Left lung (tissue), 4 donors: ENCODE measurements at regions not wholly inside any gene's neighbourhood (a gene's known extent, or its start where the extent isn't known, plus 50 kb on each side); places are given as distances from the start of the nearest gene placed in this dataset.

Source experiments
- ATAC-seq: fragments of 200-7000 bp; cut with Tn5 transposase; one replicate; pipeline ENCODE4 v1.9.1; 2020; ENCODE audit warnings: moderate library complexity
- DNase-seq, 4 donors: peaks; one replicate each; pipeline ENCODE4 v3.0.0-alpha.2; 2013 to 2020
- H3K27ac ChIP-seq, 2 donors: fragments of 200-600 bp; sonication (generic) in 1 of 2; one replicate each; pipeline versions ENCODE4 v1.5.0 to v1.8.0; 2020 to 2021
- H3K27me3 ChIP-seq, 2 donors: fragments of 200-600 bp; sonication (generic) in 1 of 2; one replicate each; pipeline versions ENCODE4 v1.5.0 to v1.8.0; 2020 to 2021
- H3K36me3 ChIP-seq, 2 donors: fragments of 200-600 bp; sonication (generic) in 1 of 2; one replicate each; pipeline versions ENCODE4 v1.5.0 to v1.8.0; 2020 to 2021
- H3K4me1 ChIP-seq, 2 donors: fragments of 200-600 bp; one replicate each; pipeline ENCODE4 v1.8.0; 2021
- H3K4me3 ChIP-seq, 2 donors: fragments of 200-600 bp; sonication (generic) in 1 of 2; one replicate each; pipeline versions ENCODE4 v1.5.0 to v1.8.0; 2020 to 2021; ENCODE audit warnings: mild to moderate bottlenecking in 1 of 2
- H3K9me3 ChIP-seq, 2 donors: fragments of 200-600 bp; sonication (generic) in 1 of 2; one replicate each; pipeline versions ENCODE4 v1.5.0 to v1.8.0; 2020 to 2021
- intact Hi-C, 2 donors: fragments of 100-400 bp; cut with DNase I; formaldehyde crosslinking; loops; one replicate each; pipeline versions ENCODE4 v1.11.2 to v1.14.2; 2022
- TF ChIP-seq, protein P1 (sequence below), 2 donors: fragments of 200-600 bp; sonication (generic) in 1 of 2; IDR thresholded peaks; one replicate each; pipeline versions ENCODE4 v1.5.0 to v1.8.0; 2021; ENCODE audit warnings: antibody characterized with exemption in 2 of 2
- donor health status: DM: no; HTN: yes; CAD: no.
- donor health status: DM: no; HTN: no; CAD: no.

GRCh38 chr9:120151149-120151548 is 428.8 kb downstream of the CDK5RAP2 start:
- no peaks in the 10 kb centered on the region for H3K9me3 ChIP-seq
- ATAC-seq (no peak), DNase-seq (no peak)
- no peak overlapping the region for H3K4me3 ChIP-seq
- TF ChIP-seq, protein P1, sequence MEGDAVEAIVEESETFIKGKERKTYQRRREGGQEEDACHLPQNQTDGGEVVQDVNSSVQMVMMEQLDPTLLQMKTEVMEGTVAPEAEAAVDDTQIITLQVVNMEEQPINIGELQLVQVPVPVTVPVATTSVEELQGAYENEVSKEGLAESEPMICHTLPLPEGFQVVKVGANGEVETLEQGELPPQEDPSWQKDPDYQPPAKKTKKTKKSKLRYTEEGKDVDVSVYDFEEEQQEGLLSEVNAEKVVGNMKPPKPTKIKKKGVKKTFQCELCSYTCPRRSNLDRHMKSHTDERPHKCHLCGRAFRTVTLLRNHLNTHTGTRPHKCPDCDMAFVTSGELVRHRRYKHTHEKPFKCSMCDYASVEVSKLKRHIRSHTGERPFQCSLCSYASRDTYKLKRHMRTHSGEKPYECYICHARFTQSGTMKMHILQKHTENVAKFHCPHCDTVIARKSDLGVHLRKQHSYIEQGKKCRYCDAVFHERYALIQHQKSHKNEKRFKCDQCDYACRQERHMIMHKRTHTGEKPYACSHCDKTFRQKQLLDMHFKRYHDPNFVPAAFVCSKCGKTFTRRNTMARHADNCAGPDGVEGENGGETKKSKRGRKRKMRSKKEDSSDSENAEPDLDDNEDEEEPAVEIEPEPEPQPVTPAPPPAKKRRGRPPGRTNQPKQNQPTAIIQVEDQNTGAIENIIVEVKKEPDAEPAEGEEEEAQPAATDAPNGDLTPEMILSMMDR (IDR thresholded peaks at IDR 0.05) = no peak
- intact Hi-C loops = no loop called here
- no peak overlapping the region for H3K27ac ChIP-seq
- no peaks in the 10 kb centered on the region for H3K4me1 ChIP-seq
- H3K36me3 ChIP-seq = no peaks in the 10 kb centered on the region
- no peaks in the 10 kb centered on the region for H3K27me3 ChIP-seq

- Histone ChIP-seq H3K27me3 (no peaks in the 10 kb centered on the region), H3K4me1 (no peaks in the 10 kb centered on the region), H3K27ac (no peak overlapping the region), H3K36me3 (no peaks in the 10 kb centered on the region), H3K9me3 (peaks cover 0 to 10% of the 10 kb centered on the region in 2 donors), H3K4me3 (no peak overlapping the region)
- DNase-seq (no peak), ATAC-seq (no peak)
- intact Hi-C loops = no loop called here
- TF ChIP-seq, protein P1 (IDR thresholded peaks at IDR 0.05) = no peak
Measured at GRCh38 chr9:120138955-120139354, 441.0 kb downstream of the CDK5RAP2 start.

DNA sequence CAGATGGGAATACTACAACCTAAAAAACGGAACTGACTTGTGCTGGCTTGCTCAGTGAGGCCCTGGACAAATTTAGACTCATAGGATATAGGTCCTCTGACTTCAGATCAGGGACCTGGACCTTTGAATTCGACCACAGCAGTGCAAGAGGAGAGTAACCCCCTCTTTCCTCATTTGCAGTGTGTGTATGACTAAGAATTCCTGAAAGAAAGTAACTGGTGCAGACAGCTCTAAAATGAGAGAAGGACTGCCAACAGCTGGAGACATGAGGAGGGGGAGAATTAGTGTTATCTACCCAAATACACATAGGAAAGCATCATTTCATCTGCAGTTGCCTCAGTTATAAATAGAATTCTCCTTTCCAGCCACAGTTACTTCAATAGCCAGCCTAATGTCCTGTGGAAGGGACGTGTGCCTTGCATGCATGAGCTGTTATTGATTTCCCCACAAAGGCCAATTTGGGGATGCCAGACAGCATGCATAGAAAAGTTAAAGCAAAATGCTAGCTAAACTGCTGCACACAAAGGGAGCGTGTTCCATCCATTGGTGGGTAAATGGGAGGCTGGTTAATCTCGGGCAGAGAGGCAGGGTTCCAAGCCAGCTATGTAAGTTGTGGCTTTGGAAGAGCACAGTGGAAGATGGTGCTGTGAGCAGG is 442.7 kb downstream of the CDK5RAP2 start:
- no peak for ATAC-seq

DNA sequence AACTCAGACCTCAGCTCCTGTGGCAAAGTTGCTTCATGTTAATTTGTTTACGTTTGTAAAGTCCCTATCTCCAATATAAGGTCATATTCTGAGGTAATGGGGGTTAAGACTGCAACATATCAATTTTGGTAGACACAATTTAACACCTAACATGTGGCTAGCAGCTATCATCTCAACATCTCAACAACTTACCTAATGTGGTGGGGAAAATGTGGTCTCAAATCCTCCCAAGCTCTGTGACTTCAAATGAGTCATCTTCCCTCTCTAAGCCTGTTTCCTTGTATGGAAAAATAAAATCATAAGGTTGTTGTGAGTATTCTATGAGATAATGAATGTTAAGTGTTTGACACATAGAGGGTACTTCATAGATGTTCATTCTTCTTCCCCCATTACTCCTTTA is 443.3 kb downstream of the CDK5RAP2 start:
- ATAC-seq (no peak), DNase-seq (no peak)
- Histone ChIP-seq H3K27me3 (no peaks in the 10 kb centered on the region), H3K4me1 (no peaks in the 10 kb centered on the region), H3K9me3 (peaks cover 0 to 12% of the 10 kb centered on the region in 2 donors), H3K4me3 (no peak overlapping the region), H3K27ac (no peak overlapping the region), H3K36me3 (no peaks in the 10 kb centered on the region)
- intact Hi-C loops = no loop called here
- TF ChIP-seq, protein P1 (IDR thresholded peaks at IDR 0.05) = no peak

More for the DNA sequence above, 442.7 kb downstream of the CDK5RAP2 start:
- Histone ChIP-seq H3K4me1 (no peaks in the 10 kb centered on the region), H3K9me3 (peaks cover 0 to 10% of the 10 kb centered on the region in 2 donors), H3K27me3 (no peaks in the 10 kb centered on the region), H3K36me3 (no peaks in the 10 kb centered on the region), H3K27ac (no peak overlapping the region), H3K4me3 (no peak overlapping the region)
- TF ChIP-seq, protein P1 (IDR thresholded peaks at IDR 0.05) = no peak
- DNase-seq = no peak
- intact Hi-C loops = no loop called here

- intact Hi-C loops = no loop called here
- Histone ChIP-seq H3K36me3 (no peaks in the 10 kb centered on the region), H3K4me1 (no peaks in the 10 kb centered on the region), H3K9me3 (no peaks in the 10 kb centered on the region), H3K27me3 (no peaks in the 10 kb centered on the region), H3K4me3 (no peak overlapping the region), H3K27ac (no peak overlapping the region)
- TF ChIP-seq, protein P1 (IDR thresholded peaks at IDR 0.05) = no peak
- no peak for DNase-seq
- no peak for ATAC-seq
Measured at GRCh38 chr9:120117081-120117480, 462.9 kb downstream of the CDK5RAP2 start.
